ENCODE measurements at regions not wholly inside any gene's neighbourhood (a gene's known extent, or its start where the extent isn't known, plus 50 kb on each side); places are given as distances from the start of the nearest gene placed in this dataset.
"Not testable (repeated sequence)": the region's sequence is repeated elsewhere in the genome, so short reads cannot be mapped to it uniquely, and the experiment has no call there.

DNA sequence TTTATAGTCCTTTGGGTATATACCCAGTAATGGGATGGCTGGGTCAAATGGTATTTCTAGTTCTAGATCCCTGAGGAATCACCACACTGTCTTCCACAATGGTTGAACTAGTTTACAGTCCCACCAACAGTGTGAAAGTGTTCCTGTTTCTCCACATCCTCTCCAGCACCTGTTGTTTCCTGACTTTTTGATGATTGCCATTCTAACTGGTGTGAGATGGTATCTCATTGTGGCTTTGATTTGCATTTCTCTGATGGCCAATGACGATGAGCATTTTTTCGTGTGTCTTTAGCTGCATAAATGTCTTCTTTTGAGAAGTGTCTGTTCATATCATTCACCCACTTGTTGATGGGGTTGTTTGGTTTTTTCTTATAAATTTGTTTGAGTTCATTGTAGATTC, 612.5 kb upstream of the SGCD start:
- not testable (repeated sequence) for DNase-seq (ENCODE audit: low spot score)

- DNase-seq (ENCODE audit: low spot score), result no peak
Measured at GRCh38 chr5:155726267-155726666, 600.7 kb upstream of the SGCD start.

- no peak for DNase-seq (ENCODE audit: low spot score)
Measured at GRCh38 chr5:155727512-155728145, 599.3 kb upstream of the SGCD start.

DNA sequence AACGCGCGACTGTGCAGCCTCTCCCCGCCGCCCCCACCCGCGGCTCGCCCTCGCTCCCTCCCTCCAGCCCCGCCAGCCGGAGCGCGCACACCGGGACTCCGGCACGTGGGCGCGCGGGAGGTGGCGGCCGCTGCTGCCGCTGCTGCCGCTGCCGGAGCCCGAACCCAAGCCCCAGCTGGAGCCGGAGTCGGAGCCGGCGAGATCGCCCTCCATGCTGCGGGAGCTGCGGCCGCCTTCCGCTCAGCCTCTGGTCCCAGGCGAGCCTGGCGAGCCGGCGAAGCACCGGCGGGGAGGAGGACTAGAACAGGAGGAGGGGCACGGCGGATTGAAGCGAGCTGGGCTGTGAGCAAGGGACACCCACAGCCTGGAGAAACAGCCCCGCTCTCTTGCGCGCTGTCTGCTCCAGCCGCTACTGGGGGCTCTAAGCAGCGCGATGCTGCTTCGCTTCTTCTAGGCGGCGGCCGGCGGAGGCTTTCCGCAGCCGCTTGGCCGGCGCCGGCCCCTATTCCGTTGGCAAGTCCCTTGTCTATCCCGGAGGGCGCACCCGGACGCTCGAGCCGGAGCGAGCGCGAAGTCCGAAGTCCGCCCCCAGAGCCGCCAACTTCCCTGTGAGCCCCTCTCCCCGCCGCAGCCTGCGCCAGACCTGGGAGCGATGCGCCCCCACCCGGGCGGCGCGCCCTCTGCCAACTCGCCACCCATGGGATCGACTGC, 598.7 kb upstream of the SGCD start:
- DNase-seq (ENCODE audit: low spot score), result no peak

- no peak for DNase-seq (ENCODE audit: low spot score)
Measured at GRCh38 chr5:155728857-155729683, 597.9 kb upstream of the SGCD start.

GRCh38 chr5:155729684-155730059, 597.3 kb upstream of the SGCD start:
- DNase-seq (ENCODE audit: low spot score), result no peak

DNA sequence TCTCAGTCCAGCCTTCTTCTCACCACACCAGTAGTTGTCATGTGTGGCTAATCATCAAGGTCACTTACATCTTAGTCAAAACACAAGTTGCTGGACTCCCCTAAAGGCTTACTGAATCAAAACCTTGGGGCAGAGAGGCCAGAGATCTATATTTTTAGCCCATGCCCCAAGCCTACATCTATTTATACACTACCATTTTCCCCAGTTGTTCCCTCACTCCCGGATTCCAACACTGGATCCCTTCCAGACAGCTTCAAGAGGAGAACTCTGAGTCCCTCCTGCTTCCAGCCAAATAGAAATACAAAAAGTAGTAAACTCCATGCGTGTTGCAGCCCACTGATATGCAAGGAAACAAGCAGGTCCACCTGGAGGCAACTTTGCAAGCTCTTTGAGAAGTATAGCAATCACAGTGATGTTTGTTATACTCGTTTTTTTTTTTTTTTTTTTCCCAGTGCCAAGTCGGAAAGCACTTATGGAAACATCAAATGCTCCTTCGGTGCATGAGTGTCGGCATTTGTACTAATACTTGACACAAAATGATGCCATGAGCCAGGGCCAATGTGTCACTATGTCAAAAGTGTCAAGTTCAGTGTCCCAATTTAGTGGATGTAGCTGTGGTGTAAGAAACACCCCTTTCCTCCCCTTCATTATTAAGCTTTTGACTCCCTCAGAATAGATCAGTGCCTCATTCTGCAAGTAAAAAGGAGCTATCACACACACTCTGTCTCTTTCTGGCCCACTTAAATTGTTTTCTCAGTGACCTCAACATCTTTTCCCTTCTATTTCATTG, 594.2 kb upstream of the SGCD start:
- no peak for DNase-seq (ENCODE audit: low spot score)

DNA sequence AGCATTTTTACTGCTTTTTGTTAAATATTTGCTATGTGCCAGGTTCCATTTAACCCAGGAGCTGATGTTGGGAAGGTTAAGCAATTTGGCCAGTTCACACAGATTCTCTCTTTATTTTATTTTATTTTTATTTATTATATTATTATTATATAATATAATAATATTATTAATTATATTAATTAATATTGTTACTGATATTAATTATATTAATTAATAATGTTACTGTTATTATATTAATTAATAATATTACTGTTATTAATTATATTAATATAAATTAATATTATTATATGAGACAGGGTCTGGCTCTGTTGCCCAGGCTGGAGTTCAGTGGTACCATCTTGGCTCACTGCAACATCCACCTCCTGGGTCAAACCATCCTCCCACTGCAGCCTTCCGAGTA, 593.0 kb upstream of the SGCD start:
- no peak for DNase-seq (ENCODE audit: low spot score)

GRCh38 chr5:155735388-155735787, 591.6 kb upstream of the SGCD start:
- DNase-seq (ENCODE audit: low spot score), result no peak

DNA sequence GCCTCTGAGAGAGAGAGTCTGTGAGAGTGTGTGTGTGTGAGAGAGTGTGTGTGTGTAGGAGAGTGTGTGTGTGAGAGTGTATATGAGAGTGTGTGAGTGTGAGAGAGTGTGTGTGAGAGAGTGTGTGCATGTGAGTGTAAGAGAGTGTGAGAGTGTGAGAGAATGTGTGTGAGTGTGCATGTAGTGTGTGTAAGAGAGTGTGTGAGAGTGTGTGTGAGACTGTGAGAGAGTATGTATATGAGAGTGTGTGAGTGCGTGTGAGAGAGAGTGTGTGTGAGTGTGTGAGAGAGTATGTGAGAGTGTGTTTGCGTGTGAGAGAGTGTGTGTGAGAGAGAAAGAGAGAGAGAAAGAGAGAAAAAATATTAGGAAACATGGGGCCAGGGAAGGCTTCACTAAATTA, 588.3 kb upstream of the SGCD start:
- DNase-seq (ENCODE audit: low spot score), result no peak

GRCh38 chr5:155746367-155747038, 580.5 kb upstream of the SGCD start:
- no peak for DNase-seq (ENCODE audit: low spot score)

DNA sequence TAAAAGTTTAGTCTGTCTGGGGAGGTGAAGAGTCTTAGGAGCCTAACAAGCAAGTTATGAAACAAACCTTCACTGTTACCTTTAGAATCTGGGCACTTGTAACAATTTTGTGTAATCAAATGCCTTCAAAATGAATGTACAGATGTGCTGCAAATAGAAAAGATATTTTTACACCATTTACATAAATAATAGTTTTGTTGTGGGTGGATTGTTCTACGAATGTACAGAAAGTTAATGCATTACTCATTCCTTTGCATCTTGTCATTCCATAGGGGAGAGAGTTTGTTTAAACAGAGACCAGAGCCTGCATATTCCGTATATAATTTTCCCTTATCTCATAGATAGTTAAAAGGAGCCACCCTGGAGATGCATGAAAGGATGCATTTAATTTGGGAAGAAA, 576.9 kb upstream of the SGCD start:
- no peak for DNase-seq (ENCODE audit: low spot score)

GRCh38 chr5:155750571-155750970, 576.4 kb upstream of the SGCD start:
- DNase-seq (ENCODE audit: low spot score), result no peak

DNA sequence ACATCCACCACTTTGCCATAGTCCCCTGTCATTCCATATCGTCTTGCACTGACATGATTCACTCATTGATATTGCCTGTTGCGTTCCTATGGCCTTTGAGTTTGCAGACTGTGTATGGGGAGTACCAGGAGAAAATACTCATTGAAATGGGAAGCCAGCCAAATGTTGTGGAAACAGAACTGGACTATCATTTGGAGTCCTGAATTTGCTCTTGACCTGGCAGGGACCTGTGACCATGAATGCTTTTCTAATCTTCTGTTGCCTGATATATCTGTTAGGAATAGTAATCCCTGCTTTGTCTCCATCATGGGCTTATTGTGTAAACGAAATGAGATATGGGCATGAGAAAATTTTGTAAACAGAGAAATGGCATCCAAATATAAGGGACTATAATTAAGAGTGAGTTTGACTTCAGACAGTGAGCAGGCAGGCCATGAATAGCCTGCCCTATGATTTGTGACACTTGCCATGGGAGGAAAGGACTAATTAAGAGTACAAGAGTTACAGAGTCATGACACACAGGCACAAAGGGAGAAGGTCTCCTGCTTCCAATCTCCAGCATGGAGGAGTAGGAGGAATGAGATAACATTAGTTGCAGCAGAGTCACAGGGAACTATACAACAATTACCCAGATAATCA, 572.9 kb upstream of the SGCD start:
- no peak for DNase-seq (ENCODE audit: low spot score)

DNA sequence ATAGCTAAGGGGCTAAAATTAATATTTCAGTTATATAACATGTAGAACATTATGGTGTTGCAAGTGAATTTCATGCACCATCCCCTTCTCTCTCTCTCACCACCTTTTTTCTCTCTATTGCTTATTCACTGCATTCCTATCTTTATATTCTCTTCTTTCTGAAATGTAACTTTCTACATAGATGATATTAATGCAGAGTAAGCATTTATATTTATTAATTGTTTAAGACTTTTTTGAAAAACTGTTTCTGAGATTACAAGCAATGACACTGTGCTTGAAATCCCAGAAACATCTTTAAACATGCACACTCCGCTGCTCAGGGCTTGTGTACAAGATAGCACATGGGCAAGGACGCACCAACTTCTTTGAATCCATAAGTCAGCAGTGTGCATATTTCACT, 567.7 kb upstream of the SGCD start:
- no peak for DNase-seq (ENCODE audit: low spot score)

GRCh38 chr5:155759984-155760383, 567.0 kb upstream of the SGCD start:
- no peak for DNase-seq (ENCODE audit: low spot score)

DNA sequence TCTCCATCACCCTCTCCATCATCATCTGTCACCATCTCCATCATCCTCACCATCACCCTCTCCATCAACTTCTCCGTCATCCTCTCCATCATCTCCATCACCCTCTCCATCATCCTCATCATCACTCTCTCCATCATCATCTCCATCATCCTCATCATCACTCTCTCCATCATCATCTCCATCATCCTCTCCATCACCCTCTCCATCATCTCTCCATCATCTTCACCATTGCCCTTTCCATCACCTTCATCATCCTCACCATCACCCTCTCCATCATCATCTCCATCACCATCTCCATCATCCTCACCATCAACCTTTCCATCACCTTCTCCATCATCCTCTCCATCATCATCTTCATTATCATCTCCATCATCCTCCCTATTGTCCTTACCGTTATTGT, 565.5 kb upstream of the SGCD start:
- DNase-seq (ENCODE audit: low spot score), result no peak

GRCh38 chr5:155765715-155766114, 561.2 kb upstream of the SGCD start:
- DNase-seq (ENCODE audit: low spot score), result no peak

- no peak for DNase-seq (ENCODE audit: low spot score)
Measured at GRCh38 chr5:155767470-155767869, 559.5 kb upstream of the SGCD start.

DNA sequence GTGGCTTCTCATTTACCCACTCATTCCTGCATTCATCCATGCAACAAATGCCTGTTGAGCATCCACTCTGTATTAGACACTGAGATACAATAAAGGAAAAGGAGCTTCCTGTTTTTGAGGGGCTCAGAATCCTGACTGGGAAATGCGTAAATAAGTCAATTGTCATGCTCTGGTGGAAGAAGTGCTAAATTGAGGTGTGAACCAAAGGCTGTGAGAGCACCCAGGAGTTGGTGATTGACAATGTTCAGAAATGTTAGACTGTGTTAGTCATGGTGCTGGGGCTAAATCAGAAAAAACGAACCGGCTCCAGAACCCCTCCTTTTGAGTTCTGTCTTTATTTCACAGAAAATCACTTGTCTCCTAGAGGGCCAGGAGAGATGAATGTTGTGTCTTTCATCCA, 558.6 kb upstream of the SGCD start:
- no peak for DNase-seq (ENCODE audit: low spot score)

- DNase-seq (ENCODE audit: low spot score), result no peak
Measured at GRCh38 chr5:155772009-155772662, 554.8 kb upstream of the SGCD start.
